SHP77 treated with DMSO at 0.1 percent for 48 hours (cell line): ENCODE measurements at regions not wholly inside any gene's neighbourhood (a gene's known extent, or its start where the extent isn't known, plus 50 kb on each side); places are given as distances from the start of the nearest gene placed in this dataset.

Experiments
- DNase-seq: peaks from one replicate; lab custom pipeline; 2025; lab: John Stamatoyannopoulos, UW

DNA sequence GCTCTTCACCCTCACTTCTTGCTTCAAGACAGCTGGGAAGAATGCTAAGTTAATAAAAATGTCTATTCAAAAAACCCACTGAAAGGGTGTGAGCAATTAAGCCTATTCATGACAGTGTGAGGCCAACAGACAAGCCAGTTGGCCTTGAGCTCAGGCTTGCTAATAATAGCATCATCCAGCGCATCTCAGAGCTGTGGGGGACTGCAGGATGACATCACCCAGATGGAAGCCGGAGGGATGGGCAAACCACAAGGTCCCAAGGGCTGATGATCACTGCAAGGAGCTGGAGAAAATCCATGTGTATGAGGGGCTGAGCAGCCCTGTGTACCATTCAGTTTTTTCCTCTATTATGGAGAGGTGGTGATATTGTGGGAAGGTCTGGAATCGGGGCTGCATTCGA is 770.4 kb downstream of the TNS3 start:
- no peak for DNase-seq

DNA sequence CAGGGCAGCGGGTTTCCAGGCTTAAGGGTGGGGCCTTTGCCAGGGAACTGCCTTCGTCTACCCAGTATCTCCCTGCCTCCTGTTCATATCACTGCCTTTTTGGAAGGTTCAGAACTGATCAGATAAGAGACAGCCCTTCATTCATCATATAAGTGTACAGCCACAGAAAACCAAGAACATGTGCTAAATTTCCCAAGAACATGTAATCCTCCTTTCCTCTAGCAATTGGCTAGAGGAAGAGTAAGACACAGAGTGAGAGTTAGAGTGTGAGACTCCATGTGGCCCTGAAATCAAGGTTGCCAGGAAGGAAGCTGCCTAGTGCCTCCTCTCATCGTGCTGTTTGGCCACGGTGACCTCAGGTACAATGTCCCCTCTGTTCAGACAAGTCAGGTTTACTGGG is 770.9 kb downstream of the TNS3 start:
- DNase-seq, result no peak

DNA sequence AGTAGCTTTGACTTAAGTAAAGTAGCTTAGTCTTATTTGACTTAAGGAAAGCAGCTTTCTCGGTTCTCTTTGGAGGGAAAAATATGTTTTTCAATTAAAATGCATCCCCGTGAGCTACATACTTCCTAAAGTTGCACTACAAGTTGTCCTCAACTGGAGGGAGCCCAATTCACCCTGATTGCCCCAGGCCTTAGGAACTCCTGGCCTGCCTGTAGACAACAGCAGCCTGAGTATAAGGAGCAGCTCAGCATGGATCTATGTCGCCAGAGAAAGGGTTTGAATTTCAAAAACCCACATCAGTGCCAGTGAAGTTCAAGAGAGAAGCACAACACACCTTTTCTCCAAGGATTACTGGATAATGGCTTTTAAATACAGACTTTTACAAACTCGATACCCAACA is 772.0 kb downstream of the TNS3 start:
- DNase-seq, result no peak

DNA sequence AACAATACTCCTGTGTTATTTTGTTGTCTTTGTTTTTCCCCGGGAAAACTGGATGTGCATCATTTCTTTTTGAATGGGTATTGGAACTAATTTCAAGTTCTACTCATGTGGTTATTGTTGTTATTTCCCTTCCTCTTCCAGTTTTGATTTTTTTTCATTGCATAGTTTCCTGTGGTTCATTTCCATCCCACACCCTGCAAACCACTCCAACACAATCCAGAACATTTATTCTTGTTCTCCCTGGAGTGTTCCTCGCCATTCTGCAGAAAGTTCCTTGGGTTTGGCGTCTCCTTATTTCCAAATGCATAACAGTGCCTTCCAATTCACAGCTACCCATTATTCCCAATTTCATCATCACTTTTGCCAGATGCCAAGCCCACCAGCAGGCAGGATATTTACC is 775.1 kb downstream of the TNS3 start:
- no peak for DNase-seq

DNA sequence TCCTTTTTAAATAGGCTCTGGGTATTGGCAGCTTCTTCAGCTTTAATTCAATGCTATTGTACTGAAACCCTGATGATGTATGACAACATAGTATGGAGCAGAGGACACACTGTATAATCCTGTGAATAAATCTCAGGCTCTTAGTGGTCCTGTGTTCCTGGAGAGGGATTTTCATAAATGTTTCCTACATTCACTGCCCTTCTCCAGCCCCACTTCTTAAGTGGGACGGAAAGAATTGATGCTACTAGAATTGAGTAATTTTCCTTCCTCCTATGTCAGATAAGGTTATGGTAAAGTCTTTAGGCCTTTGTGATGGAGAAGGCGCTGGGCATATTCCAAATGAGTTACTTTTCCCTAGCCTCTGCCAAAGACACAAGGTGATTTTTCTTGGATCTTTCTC is 779.4 kb downstream of the TNS3 start:
- DNase-seq, result no peak

DNA sequence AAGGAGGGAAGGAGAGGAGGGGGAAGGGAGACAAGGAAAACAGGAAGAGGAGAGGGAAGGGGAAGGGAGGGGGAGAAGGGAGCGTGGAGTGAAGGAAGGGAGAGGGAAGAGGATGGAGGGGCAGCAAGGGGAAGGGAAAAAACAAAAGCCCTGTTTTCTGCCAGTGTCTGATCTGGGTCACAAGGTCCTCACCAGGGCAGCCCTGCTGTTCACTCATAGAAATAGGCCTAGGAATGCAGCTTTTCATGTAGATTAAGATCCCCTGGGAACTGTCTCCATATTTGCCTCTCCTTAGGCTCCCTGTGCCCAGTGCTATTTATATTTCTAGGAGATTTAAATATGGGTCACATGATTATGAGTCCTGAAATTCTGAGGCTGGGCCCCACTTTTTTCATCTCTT is 790.7 kb downstream of the TNS3 start:
- DNase-seq, result no peak

DNA sequence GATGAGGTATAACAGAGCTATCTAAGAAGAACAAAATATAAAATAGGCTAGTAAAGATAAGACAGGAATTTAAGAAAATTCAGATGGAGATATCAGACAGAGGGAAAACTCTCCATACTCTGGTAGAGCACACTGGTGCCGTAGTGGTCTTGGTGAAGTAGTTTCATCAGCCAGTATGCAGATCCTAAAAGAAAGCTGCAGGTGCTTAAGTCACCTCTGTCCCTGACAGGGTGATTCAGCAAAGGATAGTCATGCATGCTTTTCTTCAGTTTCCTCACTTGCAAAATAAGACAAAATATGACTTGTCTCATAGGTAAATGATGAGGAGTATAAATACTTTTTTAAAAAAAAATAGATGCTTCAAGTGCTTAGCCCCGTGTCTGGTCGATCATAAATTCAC is 794.9 kb downstream of the TNS3 start:
- DNase-seq, result no peak

DNA sequence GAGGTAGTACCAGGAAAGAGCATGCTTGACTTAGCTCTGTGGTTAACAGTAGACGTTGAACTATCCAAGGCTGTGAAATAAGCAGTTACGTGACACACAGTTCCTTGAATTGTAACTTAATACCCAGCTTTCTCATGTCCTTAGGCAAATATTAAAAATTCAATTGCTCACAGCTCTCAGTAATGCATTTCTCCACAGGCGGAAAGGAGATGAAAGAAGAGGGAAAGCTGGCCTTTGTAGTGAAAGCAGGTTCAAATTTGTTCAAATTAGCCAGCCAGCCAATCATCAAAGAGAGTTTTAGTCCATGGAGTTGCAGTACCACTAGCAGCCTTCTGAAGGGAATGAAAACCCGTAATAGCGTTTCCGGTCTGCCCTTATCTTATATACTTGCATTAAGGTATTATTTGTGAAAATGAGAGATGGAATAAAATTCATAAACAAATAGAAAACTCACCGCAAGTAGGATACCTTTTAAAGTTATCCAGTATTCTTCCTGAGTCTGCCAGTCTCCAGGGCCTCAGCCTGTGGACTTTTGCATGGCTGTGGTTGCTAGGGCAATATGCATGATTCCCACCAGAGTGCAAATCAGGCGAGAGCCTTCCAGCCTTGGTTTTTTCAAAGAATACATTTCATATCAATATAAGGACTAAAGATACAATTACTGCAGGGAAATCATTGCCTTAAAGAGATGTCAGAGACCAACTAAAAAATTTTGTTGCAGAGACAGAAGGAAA is 795.5 kb downstream of the TNS3 start:
- DNase-seq, result peak; percentile 3

DNA sequence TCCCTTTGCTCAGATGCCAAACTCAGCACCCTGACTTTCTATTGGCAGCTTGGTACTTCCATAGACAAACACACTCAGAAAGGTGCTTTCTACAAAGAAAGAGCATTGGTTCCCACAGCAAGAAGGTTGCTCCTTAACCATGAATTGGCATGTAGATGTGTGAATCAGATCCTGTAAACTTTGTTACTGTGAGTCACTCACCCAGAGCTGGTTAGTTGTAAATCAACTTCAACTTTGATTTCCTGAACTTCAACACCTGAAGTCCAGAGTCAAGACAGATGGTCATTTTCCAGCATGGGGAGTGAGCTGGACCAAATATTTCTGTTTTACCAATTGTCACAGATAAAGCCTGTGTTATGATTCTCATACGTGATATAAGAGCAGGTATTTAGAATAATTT is 797.2 kb downstream of the TNS3 start:
- DNase-seq, result no peak

DNA sequence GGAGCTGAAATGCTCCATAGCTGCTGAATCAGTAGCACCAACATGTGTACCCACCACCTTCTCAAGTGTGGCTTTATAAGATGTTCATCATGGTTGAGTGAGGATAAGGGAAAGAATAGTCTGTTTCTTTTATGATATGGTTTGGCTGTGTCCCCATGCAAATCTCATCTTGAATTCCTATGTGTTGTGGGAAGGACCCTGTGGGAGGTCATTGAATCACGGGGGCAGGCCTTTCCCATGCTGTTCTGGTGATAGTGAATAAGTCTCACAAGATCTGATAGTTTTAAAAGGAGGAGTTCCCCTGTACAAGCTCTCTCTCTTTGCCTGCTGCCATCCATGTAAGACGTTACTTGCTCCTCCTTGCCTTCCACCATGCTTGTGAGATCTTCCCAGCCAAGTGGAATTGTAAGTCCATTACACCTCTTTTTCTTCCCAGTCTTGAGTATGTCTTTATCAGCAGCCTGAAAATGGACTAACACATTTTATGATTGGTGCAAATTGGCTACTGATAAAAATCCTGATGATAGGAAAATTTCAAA is 799.9 kb downstream of the TNS3 start:
- no peak for DNase-seq

DNA sequence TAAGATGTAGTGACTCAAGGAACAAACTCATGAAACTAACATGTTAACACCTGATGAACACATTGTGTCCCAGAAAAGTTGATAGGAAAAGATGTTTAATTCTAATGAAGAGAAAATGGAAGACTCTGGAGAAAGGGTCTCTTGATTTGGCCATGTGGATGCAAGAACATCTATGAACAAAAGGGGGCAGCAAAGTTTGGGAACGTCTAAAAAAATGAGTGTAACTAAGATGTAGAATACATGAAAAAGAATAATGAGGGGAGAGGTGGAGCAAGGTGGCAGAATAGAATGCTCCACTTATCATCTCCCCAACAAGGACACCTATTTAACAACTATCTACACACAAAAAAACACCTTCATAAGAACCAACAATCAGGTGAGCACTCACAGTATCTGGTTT is 805.1 kb downstream of the TNS3 start:
- no peak for DNase-seq

DNA sequence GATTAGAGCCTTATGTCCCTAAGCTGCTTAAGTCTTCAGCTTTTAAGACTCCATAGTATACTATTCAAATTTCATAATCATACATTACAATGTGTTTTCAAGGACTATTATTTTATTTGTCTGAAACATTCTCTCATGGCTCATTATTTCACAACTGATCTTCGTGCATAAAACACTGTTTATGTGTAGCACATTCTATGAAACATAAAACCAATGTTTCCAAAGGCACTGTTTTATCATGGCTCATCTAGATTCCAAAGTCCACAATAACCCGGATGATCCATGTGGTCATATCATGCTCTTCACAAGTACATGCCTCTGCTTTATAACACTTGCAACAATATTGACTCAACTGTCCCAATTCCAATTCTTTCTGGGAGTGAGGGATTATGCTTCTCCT is 806.1 kb downstream of the TNS3 start:
- DNase-seq, result no peak

DNA sequence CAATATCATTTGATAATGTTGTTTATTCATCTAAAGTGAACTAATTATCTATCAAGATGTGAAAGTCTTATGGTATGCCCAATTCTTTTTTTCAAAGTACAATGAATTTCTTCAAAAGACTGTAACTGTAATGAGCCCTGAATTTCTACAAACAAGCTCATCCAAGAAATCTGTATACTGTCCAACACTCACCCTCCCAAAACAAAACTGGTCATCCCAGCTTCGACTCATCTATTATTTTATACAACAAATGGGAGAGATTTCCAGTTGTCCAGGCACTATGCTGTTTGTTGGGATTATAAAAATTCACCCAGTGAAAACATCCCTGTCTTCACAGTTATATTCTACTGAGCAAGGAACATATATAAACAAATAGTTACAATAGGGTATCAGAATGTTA is 806.9 kb downstream of the TNS3 start:
- no peak for DNase-seq

DNA sequence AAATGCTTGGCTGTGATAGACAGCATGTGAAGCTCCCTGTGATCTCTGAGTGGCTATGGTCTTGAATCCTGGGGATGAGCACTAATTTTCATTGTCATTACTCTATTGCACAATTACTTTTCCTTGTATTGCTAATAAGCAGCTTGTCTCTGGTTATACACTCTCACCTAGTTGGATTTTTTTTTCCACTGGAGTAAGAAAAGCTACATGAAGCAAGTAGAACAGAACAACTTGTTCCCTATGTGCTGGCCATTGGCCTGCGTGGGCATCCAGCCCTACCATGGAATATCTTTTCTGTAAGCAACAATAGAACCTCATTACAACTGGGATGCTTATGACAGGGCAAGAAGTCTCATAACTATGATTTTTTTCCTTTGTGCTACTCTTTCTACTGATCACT is 807.4 kb downstream of the TNS3 start:
- DNase-seq, result no peak

DNA sequence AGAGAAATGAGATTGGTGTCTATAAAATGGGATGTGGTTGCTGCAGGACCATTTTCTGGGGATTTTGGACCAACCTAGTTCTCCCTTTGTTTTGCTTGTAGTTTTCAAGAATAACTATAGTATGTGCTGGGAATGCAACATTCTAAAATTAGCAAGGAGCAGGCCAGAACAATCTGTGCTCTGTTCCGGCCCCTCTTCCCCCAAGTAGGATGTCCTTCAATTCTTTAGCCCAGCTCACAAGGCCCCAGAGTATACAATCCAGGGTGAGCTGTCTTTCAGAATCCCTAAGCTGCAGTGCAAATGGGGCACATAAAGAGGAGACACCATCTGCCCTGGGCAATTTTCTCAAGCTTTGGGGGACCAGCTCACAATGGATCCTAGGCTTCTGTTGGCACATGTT is 809.1 kb downstream of the TNS3 start:
- no peak for DNase-seq

DNA sequence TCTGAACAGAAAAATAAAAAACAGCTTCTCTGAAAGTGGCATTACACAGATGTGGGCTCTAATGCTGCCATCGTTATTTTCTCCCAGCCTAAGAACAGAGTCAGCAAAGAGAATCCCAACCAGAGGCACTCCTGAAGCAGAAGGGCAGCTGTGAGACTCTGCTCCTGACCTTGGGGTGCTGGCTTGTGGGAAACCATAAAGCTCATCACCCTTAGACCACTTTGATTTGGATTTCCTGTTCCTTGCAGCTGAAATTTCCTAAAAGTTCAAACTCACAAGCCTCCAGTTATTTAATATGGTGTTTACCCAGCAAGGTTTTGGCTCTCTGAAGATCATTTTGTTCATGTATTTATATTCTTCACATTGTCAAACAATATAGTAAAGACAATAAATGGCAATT is 814.8 kb downstream of the TNS3 start:
- DNase-seq, result no peak

DNA sequence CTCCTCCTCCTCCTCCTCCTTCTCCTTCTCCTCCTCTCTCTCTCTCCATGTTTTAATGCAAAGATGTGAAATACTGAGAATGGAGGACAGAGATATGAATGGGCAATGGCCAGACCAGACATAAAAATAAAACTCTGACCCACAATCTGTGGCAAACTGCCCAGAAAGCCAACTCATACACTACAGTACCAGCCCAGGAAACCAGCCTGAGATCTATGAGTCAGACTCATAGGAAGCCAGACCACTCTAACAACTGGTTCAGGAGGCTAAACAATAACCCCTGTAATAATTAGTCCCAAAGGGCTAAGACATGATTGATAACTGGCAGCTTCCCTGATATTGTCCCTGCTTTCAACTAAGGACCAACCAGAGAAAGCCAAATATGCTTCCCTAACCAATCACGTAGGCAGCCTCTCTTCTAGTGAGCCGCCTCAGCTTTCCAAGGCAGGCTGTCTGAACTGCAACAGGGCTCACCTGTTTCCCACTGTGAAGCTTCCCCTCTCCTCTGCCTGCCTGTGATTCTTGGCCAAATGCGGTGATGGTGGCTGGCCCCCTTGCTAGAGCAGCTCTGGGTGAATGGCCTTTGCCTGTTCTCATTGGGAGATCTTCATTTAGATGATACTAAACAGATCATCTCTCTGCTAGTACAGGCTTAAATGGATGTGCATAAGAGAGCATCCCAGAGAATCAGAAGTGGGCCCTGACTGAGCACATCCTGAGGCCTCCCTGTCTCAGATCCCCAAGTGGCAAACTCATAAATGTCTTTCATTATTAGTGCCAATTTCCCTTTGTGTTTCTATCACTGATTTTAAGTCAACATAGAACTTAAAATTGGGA is 817.6 kb downstream of the TNS3 start:
- DNase-seq, result no peak

DNA sequence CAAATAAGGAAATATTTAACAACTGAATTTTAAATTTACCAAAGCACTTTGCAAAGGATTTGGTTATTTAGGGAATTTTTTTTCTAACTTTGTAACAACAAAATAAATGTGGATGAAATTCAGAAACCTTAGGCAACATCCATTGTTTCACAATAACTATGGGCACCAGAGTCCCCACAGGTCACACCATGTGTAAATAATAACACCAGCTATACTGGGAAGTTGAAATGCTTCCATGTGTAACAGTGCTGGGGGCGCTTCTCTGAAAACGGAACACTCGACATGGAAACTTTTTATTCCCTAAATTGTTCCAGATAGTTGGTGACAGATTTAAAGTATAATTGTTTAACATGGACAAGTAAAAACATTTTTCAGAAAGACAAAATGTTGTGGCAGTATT is 818.6 kb downstream of the TNS3 start:
- no peak for DNase-seq

DNA sequence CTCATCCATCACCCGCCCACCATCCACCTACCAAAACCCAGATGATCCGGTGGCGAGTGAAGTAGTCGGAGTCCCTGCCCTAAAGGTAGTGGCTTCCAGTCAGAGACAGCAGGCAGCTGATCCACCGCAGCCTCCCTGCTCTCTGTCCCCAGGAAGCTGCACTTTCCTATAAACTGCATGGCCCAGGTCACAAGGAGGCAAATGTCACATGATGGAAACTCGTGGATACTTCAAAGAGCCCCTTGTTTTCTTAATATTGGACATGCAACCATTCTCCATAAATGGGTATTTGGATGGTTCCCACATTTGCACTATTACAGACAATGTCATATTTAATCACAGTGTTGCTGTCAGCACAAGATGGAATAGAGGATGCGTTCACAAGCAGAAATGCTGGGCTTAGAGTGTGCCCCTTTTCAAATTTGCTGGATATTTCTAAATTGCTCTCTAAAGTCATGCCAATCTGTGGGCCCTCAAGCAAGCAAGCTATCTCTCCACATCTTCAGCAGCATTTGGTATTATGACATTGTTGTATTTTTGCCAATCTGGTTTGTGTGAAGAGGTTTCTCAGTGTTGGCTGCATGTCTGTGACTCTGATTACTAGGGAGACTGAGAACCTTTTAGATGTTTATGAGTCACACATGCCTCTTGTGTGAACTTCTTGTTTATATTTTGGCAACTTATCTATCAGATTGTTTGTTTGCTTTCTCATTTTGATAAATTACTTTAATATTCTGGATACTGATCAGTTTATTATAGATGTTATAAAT is 822.0 kb downstream of the TNS3 start:
- no peak for DNase-seq

DNA sequence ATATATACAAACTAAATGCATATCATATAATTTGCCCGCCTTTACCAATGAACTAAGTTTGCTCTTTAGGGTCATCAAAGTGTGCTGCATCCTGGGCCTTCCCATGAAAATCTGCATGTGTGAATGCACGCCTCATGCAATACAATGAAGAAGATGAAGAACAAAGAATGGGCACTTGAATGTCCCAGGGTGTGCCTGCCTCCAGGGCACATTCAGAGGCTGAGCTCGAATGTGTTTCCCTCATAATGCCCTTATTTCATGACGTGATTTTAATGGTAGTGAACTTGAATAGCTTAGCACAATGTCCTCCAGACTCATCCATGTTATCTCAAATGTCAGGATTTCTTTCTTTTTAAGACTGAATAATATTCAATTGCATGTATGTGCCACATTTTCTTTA is 824.9 kb downstream of the TNS3 start:
- DNase-seq, result no peak

DNA sequence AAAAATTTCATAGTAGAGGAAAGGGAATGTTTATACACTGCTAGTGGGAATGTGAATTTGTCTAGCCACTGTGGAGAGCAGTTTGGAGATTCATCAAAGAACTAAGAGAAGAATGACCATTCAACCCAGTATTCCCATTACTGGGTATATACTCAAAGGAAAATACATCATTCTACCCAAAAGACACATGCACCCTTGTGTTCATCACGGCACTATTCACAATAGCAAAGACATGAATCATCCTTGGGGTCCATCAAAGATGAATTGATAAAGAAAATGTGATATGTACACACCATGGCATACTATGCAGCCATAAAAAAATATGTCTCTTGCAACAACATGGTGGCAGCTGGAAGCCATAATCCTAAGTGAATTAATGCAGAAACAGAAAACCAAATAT is 825.7 kb downstream of the TNS3 start:
- DNase-seq, result no peak

DNA sequence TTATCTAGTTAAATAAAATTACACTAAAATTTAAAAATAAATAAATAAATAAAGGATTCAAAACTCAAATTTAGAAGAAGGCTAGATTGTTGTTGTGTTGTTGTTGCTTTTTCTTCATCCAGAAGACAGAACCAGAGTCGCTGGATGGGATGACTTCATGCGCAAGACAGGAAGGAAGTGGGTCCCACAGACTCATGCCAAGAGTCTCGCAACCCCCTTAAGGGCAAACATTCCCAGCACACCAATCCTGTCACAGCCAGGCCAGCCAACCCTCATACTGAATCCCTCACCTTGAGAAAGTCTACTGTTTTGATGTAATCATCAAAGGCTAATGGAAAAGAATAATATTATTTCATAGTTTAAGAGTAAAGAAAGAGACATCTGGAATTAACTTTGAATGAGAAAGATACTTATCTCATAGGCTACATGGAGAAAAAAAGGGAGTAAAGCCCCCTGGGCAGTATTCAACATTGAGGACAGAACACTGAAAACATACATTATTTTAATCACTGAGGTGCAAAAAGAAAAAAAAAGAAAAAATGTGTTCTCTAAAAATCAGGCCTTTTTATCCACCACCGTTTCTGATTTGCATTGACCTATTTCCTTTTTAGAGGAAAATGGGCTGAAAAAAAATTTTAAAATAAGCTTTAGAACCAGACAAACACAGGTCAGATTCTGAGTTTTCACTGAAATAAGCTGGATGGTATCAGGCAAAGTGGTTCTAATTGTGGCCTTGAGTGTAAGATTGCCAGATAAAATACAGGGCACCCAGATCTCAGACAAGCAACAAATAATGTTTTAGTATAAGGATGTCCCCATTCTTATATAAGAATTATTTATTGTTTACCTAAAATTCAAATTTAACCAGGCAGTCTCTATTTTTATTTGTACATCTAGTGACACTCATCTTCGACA is 826.5 kb downstream of the TNS3 start:
- DNase-seq, result no peak
